HEK293T (cell line): ENCODE measurements at regions not wholly inside any gene's neighbourhood (a gene's known extent, or its start where the extent isn't known, plus 50 kb on each side); places are given as distances from the start of the nearest gene placed in this dataset.

ENCODE experiments used
- CTCF ChIA-PET: fragments of 350-600 bp; formaldehyde crosslinking; extraction: SDS; loops from one replicate; lab custom pipeline; 2021; ENCODE audit warnings: antibody characterized with exemption, inconsistent platforms; lab: Yijun Ruan, JAX
- POLR2A ChIA-PET: fragments of 350-600 bp; formaldehyde crosslinking; extraction: SDS; loops from one replicate; lab custom pipeline; 2020; ENCODE audit warnings: antibody characterized with exemption, inconsistent platforms; lab: Yijun Ruan, JAX
- DNase-seq: peaks from one replicate; pipeline ENCODE4 v3.0.0; 2012; ENCODE audit warnings: mixed read lengths; ENCODE audit errors: extremely low spot score
- ARNT ChIP-seq: fragments of 450-650 bp; IDR thresholded peaks from 2 replicates; pipeline ENCODE4 v1.6.1; 2017; ENCODE audit warnings: mild to moderate bottlenecking
- BHLHE40 ChIP-seq: fragments of 450-650 bp; IDR thresholded peaks from 2 replicates; pipeline ENCODE4 v1.6.1; 2016; ENCODE audit warnings: mild to moderate bottlenecking, moderate library complexity, borderline replicate concordance
- CTBP1 ChIP-seq: fragments of 450-650 bp; IDR thresholded peaks from 2 replicates; pipeline ENCODE4 v1.6.1; 2016; ENCODE audit warnings: borderline replicate concordance
- ELF4 ChIP-seq: fragments of 450-650 bp; IDR thresholded peaks from 2 replicates; pipeline ENCODE4 v1.6.1; 2017; ENCODE audit warnings: antibody characterized with exemption
- FOXA1 ChIP-seq: fragments of 450-650 bp; IDR thresholded peaks from 2 replicates; pipeline ENCODE4 v1.6.1; 2016; ENCODE audit warnings: mild to moderate bottlenecking
- FOXK2 ChIP-seq: fragments of 450-650 bp; IDR thresholded peaks from 2 replicates; pipeline ENCODE4 v1.6.1; 2016; ENCODE audit warnings: mild to moderate bottlenecking
- FOXM1 ChIP-seq: fragments of 450-650 bp; IDR thresholded peaks from 2 replicates; pipeline ENCODE4 v1.6.1; 2017; ENCODE audit warnings: mild to moderate bottlenecking, borderline replicate concordance
- HDGF ChIP-seq: fragments of 450-650 bp; IDR thresholded peaks from 2 replicates; pipeline ENCODE4 v1.6.1; 2017; ENCODE audit warnings: antibody characterized with exemption, borderline replicate concordance
- L3MBTL2 ChIP-seq: fragments of 450-650 bp; conservative IDR thresholded peaks from 2 replicates; pipeline ENCODE4 v1.6.1; 2016; ENCODE audit warnings: mild to moderate bottlenecking
- LEF1 ChIP-seq: fragments of 450-650 bp; IDR thresholded peaks from 2 replicates; pipeline ENCODE4 v1.6.1; 2017; ENCODE audit warnings: mild to moderate bottlenecking, borderline replicate concordance
- NFRKB ChIP-seq: fragments of 450-650 bp; IDR thresholded peaks from 2 replicates; pipeline ENCODE4 v1.6.1; 2016; ENCODE audit warnings: mild to moderate bottlenecking, moderate library complexity
- SP1 ChIP-seq: fragments of 450-650 bp; IDR thresholded peaks from 2 replicates; pipeline ENCODE4 v1.6.1; 2017
- SUZ12 ChIP-seq: fragments of 450-650 bp; IDR thresholded peaks from 2 replicates; pipeline ENCODE4 v1.6.1; 2016; ENCODE audit warnings: mild to moderate bottlenecking
- TARDBP ChIP-seq: fragments of 450-650 bp; IDR thresholded peaks from 2 replicates; pipeline ENCODE4 v1.6.1; 2016
- ZNF384 ChIP-seq: fragments of 450-650 bp; IDR thresholded peaks from 2 replicates; pipeline ENCODE4 v1.6.1; 2016
- TF ChIP-seq, protein P1 (sequence below): fragments of 450-650 bp; IDR thresholded peaks from 2 replicates; pipeline ENCODE4 v1.6.1; 2016

DNA sequence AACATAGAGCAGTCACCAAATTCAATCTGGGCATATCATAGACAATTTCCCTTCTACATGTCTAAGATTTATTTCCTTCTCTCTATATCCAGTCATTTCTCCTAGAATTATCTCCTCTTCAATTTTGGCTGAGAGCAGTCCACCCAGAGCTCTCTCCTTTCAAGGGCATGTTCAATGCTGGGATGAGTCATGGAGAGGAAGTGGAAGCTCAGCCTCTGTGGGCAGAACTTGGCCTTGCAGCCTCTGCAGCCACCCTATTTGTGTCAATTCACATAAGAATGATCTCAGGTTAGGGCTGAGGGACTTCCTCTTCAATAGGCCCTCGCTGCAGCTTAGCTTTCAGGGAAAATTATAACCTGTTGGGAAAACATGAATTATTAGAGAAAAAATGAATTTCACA, 560.8 kb downstream of the POM121L12 start:
- POLR2A ChIA-PET = no interaction called here
- no peak for TF ChIP-seq FOXK2
- no peak for TF ChIP-seq ELF4
- TF ChIP-seq FOXA1 = no peak
- TF ChIP-seq ZNF384 = no peak
- TF ChIP-seq L3MBTL2 = no peak
- TF ChIP-seq SP1 = no peak
- CTCF ChIA-PET = no interaction called here
- no peak for DNase-seq

DNA sequence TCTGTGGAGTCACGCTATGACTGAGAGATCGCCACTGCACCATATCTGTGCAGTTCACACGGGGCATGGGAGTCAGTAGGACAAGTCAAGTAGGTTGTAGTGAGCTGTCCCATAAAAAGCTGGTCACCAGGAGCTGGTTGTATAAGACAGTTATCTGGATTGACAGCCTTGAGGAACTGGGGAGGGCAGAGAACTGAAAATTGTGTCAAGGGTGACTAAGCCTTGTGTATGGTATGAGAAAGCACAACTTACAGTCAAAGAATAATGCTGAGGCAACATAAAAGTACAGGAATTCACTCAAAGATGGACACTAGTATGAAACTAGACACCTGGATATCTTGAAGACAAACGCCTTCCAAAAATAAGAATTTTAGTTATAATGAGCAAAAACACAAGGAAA, 564.9 kb downstream of the POM121L12 start:
- DNase-seq = no peak
- ChIA-PET POLR2A (no interaction called here), CTCF (no interaction called here)
- TF ChIP-seq TARDBP (no peak), SUZ12 (no peak), CTBP1 (no peak), FOXA1 (no peak), FOXM1 (no peak), L3MBTL2 (no peak)
- TF ChIP-seq, protein P1, sequence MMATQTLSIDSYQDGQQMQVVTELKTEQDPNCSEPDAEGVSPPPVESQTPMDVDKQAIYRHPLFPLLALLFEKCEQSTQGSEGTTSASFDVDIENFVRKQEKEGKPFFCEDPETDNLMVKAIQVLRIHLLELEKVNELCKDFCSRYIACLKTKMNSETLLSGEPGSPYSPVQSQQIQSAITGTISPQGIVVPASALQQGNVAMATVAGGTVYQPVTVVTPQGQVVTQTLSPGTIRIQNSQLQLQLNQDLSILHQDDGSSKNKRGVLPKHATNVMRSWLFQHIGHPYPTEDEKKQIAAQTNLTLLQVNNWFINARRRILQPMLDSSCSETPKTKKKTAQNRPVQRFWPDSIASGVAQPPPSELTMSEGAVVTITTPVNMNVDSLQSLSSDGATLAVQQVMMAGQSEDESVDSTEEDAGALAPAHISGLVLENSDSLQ = no peak

DNA sequence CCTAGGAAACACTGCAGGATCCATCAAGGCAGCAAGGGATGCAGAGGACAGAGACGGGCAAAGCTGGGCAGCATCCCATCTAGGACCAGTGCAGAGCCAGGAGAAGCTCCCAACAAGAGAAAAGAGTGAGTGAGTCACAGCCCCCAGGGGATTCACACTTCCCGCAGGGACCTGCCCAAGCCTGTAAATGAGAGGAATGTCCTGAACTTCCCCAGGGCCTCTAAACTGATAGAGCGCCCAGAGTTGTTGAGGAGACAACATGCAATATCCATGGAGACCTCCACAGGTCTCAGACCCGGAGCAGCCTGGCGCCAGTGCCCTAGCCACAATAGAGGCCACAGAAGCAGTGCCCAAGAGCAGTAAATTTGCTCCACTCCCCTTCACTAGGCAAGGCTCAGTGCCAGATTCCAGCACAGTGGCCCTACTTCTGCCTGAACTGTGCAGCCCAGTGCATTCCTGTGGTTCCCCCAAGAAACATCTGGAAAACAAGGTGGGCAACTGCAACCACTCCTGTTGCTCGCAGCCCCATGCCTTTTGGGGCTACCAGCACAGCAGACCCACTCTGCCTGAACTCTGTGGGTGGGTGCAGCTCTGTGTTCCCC, 567.5 kb downstream of the POM121L12 start:
- no peak for DNase-seq
- TF ChIP-seq BHLHE40 = no peak
- no peak for TF ChIP-seq HDGF
- no peak for TF ChIP-seq ARNT
- no peak for TF ChIP-seq TARDBP
- TF ChIP-seq, protein P1 = no peak
- no peak for TF ChIP-seq FOXM1
- no peak for TF ChIP-seq ELF4
- TF ChIP-seq L3MBTL2 = no peak
- no peak for TF ChIP-seq ZNF384
- no peak for TF ChIP-seq FOXK2
- no peak for TF ChIP-seq NFRKB
- no peak for TF ChIP-seq FOXA1
- TF ChIP-seq SUZ12 = no peak
- CTCF ChIA-PET = no interaction called here
- POLR2A ChIA-PET = no interaction called here

DNA sequence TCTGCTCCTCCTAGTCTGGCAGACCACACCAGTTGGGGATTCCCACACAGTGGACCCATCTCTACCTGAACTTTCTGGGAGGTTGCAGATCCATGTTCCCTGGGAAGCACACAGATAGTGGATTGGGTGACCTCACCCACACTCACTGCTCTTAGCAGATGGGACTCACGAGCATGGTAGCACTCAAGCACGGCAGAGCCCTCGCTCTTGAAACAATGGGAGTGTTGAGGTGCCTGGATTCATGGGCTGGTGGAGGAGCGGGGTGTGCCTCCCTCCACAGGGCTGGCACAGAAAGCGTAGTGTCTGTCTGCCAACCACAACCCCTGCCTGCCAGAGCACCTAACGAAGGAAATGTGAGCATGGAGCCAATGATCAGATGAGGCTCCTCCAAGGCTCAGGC, 568.0 kb downstream of the POM121L12 start:
- ChIA-PET POLR2A (no interaction called here), CTCF (no interaction called here)
- no peak for DNase-seq
- TF ChIP-seq TARDBP = no peak
- no peak for TF ChIP-seq HDGF
- TF ChIP-seq FOXK2 = no peak
- TF ChIP-seq, protein P1 = no peak

DNA sequence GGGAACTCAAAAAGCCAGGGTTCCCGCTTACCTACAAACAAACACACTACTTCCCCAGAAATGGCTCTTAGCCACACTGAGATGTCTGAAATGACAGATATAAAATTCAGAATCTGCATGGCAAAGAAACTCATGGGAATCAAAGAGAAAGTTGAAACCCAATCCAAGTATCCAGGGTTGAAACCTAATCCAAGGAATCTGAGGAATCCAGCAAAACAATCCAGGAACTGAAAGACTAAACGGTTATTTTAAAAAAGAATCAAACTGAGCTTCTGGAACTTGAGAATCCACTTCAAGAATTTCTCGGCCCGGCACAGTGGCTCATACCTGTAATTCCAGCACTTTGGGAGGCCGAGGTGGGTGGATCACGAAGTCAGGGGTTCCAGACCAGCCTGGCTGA, 568.8 kb downstream of the POM121L12 start:
- ChIA-PET CTCF (no interaction called here), POLR2A (no interaction called here)
- TF ChIP-seq SUZ12 (no peak), SP1 (no peak), BHLHE40 (no peak), LEF1 (no peak), FOXA1 (no peak), TARDBP (no peak), ELF4 (no peak), FOXM1 (no peak), HDGF (no peak)
- TF ChIP-seq, protein P1 = no peak
- DNase-seq = no peak

DNA sequence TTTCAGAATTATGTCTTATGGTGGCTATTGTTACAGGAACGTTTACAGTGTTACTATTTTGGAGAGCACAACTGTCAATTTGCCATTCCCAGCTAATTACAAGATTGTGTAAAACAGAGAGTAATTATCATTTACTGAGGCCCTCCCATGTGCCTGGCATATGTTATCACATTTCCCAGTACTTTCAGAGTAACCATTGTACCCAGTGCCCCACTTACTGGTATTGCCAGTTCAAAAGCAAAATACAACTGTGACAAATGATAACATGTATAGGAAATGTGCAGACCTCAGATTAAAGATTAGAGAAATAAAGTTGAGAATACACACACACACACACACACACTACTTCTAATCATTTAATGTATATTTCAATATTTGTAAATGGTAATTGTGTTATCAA, 572.5 kb downstream of the POM121L12 start:
- ChIA-PET POLR2A (no interaction called here), CTCF (no interaction called here)
- no peak for TF ChIP-seq HDGF
- no peak for TF ChIP-seq CTBP1
- no peak for TF ChIP-seq FOXM1
- TF ChIP-seq L3MBTL2 = no peak
- no peak for TF ChIP-seq SUZ12
- TF ChIP-seq FOXA1 = no peak
- no peak for TF ChIP-seq NFRKB
- TF ChIP-seq ELF4 = no peak
- TF ChIP-seq SP1 = no peak
- no peak for TF ChIP-seq ZNF384
- TF ChIP-seq BHLHE40 = no peak
- TF ChIP-seq TARDBP = no peak
- TF ChIP-seq LEF1 = no peak
- no peak for TF ChIP-seq FOXK2
- no peak for TF ChIP-seq ARNT
- TF ChIP-seq, protein P1 = no peak
- no peak for DNase-seq
